ENCODE measurements at regions not wholly inside any gene's neighbourhood (a gene's known extent, or its start where the extent isn't known, plus 50 kb on each side); places are given as distances from the start of the nearest gene placed in this dataset.

- TF ChIP-seq, protein P1, sequence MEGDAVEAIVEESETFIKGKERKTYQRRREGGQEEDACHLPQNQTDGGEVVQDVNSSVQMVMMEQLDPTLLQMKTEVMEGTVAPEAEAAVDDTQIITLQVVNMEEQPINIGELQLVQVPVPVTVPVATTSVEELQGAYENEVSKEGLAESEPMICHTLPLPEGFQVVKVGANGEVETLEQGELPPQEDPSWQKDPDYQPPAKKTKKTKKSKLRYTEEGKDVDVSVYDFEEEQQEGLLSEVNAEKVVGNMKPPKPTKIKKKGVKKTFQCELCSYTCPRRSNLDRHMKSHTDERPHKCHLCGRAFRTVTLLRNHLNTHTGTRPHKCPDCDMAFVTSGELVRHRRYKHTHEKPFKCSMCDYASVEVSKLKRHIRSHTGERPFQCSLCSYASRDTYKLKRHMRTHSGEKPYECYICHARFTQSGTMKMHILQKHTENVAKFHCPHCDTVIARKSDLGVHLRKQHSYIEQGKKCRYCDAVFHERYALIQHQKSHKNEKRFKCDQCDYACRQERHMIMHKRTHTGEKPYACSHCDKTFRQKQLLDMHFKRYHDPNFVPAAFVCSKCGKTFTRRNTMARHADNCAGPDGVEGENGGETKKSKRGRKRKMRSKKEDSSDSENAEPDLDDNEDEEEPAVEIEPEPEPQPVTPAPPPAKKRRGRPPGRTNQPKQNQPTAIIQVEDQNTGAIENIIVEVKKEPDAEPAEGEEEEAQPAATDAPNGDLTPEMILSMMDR (conservative IDR thresholded peaks at IDR 0.05; ENCODE audit: low read depth, low read length), result no peak
- H3K4me3 ChIP-seq (ENCODE audit: low read length), result no peak overlapping the region
- DNase-seq (ENCODE audit: low read depth), result no peak
Observed at GRCh38 chr14:95024380-95024779, 132.9 kb downstream of the DICER1 start.

- no peak overlapping the region for H3K4me3 ChIP-seq (ENCODE audit: low read length)
- TF ChIP-seq, protein P1 (conservative IDR thresholded peaks at IDR 0.05; ENCODE audit: low read depth, low read length), result no peak
- no peak for DNase-seq (ENCODE audit: low read depth)
Observed at GRCh38 chr14:95023886-95024285, 133.4 kb downstream of the DICER1 start.

GRCh38 chr14:95023115-95023514 is 134.2 kb downstream of the DICER1 start:
- no peak for DNase-seq (ENCODE audit: low read depth)
- TF ChIP-seq, protein P1 (conservative IDR thresholded peaks at IDR 0.05; ENCODE audit: low read depth, low read length), result no peak
- no peak overlapping the region for H3K4me3 ChIP-seq (ENCODE audit: low read length)

- DNase-seq (ENCODE audit: low read depth), result no peak
- no peak overlapping the region for H3K4me3 ChIP-seq (ENCODE audit: low read length)
- TF ChIP-seq, protein P1 (conservative IDR thresholded peaks at IDR 0.05; ENCODE audit: low read depth, low read length), result no peak
Observed at GRCh38 chr14:95021588-95021987, 135.7 kb downstream of the DICER1 start.

- TF ChIP-seq, protein P1 (conservative IDR thresholded peaks at IDR 0.05; ENCODE audit: low read depth, low read length), result no peak
- H3K4me3 ChIP-seq (ENCODE audit: low read length), result no peak overlapping the region
- no peak for DNase-seq (ENCODE audit: low read depth)
Observed at GRCh38 chr14:95018821-95019220, 138.5 kb downstream of the DICER1 start.

- H3K4me3 ChIP-seq (ENCODE audit: low read length), result no peak overlapping the region
- TF ChIP-seq, protein P1 (conservative IDR thresholded peaks at IDR 0.05; ENCODE audit: low read depth, low read length), result no peak
- DNase-seq (ENCODE audit: low read depth), result no peak
Observed at GRCh38 chr14:95015046-95015445, 142.3 kb downstream of the DICER1 start.

GRCh38 chr14:95014036-95014435 is 143.3 kb downstream of the DICER1 start:
- no peak for DNase-seq (ENCODE audit: low read depth)
- TF ChIP-seq, protein P1 (conservative IDR thresholded peaks at IDR 0.05; ENCODE audit: low read depth, low read length), result no peak
- H3K4me3 ChIP-seq (ENCODE audit: low read length), result no peak overlapping the region

Measured in retinal pigment epithelial cell (primary cell).